GM10847 (cell line): ENCODE measurements at regions not wholly inside any gene's neighbourhood (a gene's known extent, or its start where the extent isn't known, plus 50 kb on each side); places are given as distances from the start of the nearest gene placed in this dataset.

ENCODE experiments used
- POLR2A ChIP-seq: IDR thresholded peaks from 2 replicates; pipeline ENCODE4 v1.6.1; 2011; ENCODE audit not compliant: insufficient read length; ENCODE audit errors: extremely low read depth

DNA sequence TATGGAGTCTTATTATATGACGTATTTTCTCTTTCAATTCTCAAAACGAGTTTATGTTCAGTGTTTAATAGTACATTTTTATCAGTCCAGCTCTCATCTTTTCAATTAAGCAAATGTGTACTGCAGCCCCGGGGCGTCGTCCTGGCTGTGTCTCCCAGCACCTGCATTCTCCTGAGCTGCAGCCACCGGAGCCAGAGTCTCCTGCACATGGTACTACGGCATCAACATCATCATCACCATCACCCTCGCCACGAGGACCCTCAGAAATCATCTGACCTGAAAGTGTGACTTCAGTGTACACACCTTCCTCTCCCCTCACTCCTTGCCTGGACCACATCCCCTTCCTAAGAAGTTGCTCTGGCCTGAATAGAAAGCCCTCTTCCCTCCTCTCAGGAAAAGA lies 267.7 kb upstream of the ARID1B start:
- no peak for TF ChIP-seq POLR2A

DNA sequence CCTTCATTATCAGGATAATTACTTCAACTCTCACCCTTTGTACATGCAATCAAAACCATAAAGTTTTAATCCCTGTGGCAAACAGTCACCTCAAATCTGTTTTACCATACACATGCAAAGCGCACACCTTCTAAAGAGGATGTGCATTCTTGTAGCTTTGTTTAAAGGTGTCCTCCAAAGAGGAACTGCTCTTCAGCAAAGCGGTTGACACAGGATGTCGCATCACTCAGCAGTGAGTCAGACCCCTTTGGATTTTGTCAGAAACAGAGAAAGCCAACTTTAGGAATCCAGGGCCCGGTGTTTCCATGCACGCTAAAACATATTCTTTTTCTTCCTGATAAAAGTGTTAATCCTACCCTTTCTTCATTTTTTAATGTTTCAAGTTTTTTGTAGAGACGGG lies 268.3 kb upstream of the ARID1B start:
- TF ChIP-seq POLR2A: no peak

DNA sequence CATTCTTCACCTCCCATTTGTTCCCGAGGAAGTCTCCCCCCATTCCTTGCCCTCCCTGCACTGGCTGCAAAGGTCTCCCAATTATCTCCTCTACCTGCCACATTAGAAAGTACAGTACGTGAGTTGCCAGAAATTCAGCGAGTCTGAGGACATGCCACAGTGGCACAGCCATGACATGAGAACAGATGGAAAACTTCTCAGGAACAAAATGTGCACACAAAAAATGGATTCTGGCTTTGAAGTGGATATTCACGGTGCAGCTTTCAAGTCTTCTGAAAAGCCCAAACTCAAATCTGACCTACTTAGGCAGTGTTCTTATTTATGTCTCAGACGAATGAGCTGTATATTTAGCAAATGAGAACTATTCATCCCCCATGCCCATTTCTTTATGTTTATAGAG lies 269.1 kb upstream of the ARID1B start:
- no peak for TF ChIP-seq POLR2A

DNA sequence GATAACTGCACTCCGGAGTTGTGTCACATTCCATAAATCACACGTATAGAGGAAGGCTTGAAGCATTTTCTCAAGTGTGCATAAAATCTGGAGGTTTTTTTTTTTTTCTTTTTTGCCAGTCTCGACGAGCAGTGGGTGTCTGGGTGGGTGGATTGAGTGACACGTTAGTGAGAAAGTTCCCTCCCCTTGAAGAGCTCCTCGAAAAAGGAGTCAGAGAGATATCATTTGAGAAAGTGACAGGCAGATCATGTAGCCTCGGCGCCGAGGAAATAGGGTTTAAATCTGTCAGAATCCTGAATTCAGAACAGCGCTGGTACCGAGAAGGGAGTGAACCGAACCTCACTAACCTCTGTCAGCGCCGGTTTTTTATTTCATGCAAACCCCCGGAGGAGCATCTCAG lies 269.5 kb upstream of the ARID1B start:
- no peak for TF ChIP-seq POLR2A

DNA sequence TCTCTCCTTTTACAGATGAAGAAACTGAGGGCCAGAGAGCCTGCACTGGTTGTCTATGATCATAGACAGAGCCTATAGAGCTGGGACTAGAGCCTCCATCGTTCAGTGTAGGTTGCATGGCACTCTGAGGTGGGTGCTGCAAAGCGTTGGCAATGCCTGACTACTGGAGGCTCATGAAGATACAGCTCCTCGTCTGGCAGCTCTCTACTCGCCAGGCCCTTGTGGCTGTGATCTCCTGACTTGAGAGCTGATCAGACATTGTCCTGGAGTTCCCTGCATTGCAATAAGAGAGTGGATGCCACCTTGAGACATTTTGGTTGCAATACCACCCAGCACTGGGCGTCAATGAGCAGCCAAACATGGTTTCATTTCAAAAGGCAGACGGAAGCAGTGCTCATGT lies 270.1 kb upstream of the ARID1B start:
- no peak for TF ChIP-seq POLR2A

DNA sequence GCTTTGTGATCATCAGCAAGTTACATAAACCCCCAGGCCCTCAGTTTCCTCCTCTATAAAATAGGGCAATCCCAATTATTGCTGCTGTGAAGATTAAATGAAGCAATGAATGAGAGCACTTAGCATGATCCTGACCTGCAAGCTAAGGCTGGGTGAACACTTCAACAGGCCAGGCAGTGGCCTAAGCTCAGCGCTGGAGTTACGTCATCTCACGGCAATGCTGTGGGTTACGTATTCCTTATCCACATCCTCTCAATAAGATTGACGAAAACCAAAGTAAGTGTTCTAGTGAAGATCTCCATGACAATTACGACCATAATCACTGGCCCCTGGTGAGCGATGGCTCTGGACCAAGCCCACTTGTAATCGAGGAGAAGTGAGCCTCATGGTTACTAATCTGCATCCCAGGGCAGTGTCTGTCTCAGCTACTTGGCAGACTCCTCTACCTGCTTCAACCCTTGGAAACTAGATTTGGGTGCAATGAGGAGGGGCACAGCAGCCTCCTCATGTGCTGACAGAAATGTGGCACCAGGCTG lies 274.1 kb upstream of the ARID1B start:
- TF ChIP-seq POLR2A: no peak

DNA sequence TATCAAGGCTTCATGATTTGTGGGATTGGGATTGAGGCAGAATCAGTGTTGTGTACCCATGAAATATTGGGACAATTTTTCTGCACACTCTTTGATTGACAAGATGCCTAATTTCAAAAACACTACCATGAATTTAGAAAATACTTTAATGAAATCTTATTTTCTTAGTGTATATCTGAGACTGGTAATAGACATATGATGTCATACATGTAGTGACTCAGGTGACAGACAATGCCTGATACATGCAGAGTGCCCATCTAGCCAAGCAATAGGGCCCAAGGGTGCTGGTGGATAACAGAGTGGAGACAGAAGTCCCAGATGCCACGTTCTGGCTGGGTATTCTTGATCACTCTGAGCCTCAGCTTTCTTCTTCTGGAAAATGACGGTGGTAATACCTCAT lies 279.6 kb upstream of the ARID1B start:
- no peak for TF ChIP-seq POLR2A

DNA sequence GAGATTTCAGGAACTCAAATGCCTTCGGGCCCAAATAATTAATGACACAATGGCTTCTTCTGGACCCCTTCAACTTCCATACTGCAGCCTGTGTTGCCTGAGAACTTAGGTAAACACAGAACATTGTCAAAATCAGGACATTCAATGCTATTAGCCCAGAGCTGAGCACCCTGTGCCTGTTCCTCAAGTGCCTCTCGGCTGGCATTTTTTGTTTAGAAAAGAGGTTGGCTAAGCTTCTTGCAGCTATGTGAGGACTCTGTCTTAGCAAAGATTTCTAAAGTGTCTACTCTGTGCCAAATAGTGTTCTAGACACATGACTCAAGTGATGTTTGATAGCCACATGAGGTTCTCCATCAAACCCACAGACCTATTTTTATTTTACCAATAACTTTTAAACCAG lies 289.3 kb upstream of the ARID1B start:
- TF ChIP-seq POLR2A: no peak

DNA sequence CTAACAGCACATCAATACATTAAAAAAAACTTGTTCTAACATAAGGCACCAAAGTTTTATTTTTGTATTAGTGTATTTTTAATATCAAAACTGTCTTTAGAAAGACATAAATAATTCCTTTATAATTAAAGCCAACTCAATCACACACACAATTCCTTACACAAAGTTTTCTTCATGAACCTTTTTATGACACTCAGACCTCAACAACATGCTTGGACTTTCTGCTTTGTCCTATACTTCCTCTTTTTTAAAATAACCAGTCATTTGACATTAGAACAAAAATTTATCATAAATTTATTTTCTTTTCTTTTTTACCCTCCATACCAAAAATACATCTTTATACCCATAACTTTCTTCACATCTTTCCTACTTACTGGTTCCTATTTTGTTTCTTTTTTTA lies 292.0 kb upstream of the ARID1B start:
- no peak for TF ChIP-seq POLR2A

DNA sequence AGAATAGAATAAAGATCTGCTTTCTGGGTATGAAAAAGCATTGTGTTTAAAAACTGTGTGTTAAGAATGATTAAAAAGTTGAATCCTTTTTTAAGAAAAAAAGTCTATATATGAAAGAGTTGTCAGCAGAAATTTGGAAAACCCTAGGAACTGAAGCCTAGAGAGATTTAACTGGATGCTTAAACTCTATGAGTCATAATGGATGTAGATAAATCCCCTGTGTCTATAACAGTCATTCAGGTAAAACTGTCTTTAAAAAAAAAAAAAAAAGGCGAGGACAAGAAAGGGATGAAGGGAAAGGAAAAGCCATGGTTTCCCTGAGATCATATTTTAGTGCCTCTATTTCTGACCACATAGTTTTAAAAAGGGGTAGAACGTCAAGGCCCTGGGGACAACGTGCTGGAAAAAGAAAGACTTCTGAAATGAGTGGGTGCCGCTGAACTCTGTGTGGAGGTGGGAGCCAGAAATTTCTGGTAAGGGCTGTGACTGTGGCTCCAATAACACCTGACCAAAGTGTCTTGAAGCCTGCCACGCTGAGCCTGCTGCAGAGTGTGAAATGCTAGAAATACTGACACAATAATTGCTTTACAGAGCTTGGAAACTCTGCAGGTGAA lies 302.6 kb upstream of the ARID1B start:
- TF ChIP-seq POLR2A: no peak

DNA sequence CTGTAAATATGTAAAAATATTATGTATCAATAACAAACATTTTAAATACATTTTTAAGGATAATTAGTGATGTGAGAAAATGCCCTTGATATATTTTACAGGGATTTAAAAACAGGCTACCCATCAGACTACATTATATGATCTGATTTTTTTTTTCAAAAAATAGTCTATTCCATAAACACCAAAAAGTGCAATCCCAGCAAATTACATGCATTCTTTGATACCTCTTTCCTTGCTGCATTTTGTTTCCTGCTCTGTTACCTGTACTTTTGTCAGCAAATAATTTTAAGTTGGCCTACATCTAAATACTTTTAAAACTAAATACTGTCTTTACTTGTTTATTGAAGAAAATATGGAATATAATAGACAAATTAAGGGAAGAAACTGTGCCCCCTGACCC lies 306.2 kb upstream of the ARID1B start:
- TF ChIP-seq POLR2A: no peak

DNA sequence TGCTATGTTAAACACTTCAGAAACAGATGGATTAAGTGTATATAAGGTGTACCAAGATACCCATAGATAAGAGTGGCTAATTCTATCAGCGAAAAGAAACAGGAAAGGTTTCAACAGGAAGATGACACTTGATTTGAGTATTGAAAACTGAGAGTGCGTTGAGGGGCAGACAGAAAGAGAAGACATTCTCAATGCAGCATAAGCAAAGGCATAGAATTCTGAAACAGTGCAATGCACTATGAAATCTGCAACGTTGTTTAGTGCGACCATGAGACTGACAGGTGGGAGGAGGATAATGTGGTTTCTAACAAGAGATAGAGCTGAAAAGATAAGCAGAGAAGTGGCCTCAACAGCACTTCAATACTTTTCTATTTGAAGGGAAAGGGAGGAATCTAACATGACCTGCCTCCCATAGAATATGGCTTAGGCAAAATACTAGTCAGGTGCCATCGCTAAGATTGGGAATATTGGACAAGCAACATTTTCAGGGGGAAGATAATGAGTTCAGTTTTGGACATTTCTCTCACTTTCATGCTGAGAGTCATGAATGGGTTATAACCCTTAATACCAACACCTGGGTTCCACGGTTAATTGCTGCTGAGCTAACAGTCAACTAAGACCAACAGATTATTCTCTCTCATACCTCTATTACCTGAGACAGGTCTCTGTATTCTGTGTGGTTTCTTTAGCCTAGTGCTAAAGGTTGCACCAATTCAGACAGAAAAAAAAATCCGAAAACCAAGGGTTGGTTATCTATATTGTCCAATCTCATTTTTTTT lies 312.9 kb upstream of the ARID1B start:
- no peak for TF ChIP-seq POLR2A

DNA sequence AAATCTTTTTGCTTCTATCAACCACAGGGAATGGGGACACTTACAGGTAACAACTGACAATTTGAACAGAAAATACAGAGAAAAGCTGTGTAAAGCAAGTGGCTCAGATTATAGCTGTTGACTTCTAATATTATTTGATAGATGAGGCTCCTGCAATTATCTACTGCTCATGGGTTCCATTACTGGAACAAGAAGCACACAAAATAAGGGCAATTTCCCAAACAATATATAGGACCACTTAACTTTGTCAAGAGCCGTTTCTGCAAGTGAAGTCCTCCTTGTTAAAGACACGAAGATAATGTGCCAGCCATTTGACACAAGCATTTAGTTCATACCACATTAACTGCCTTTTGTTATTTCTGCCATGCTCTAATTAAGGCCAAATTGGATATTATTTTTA lies 315.5 kb upstream of the ARID1B start:
- TF ChIP-seq POLR2A: no peak

DNA sequence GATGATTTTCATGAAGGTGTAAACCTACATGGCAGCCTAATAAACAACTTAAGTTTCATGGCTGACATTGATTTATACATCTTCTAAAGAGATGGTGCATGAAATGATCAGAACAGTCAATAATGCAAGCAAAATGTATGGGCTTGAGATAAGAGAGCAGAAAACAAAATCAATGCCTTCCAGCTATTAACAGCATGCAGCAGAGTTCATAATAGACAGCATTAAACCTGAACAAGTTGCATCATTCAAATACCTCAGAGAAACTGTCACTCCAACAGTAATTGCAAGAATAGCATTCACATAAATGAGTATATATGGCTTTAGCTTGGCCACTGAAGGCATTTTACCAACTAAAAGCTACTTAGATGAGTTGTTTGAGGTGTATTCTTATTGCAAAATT lies 319.6 kb upstream of the ARID1B start:
- no peak for TF ChIP-seq POLR2A

DNA sequence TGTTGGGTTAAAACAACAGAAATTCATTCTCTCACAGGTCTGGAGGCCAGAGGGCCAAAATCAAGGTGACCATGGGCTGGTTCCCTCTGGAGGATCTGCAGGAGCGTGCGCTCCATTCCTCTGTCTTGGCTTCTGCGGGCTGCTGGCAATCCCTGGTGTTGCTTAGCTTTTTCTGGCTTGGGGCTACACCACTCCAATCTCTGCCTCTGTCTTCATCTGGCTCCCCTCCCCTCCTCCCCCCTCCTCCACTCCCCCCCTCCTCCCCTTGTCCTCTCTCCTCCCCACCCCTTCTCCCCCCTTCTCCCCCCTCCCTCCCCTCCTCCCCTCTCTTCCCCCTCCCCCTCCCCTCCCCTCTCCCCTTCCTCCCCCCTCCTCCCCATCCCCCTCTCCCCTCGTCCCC lies 321.3 kb upstream of the ARID1B start:
- TF ChIP-seq POLR2A: no peak

DNA sequence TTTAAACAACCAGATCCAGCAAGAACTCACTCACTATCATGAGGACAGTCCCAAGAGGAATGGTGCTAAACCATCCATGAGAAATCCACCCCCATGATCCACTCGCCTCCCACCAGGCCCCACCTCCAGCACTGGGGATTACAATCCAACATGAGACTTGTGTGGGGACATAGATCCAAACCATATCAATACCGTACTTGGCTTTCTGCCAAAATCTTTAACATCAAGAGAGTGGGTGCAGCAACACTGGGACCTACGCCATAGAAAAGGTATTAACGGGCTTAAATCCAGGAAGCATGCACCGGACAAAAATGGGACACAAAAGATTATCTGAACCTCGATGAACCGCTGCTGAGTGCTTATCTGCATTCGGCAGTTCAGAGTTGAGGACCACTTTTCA lies 322.3 kb upstream of the ARID1B start:
- no peak for TF ChIP-seq POLR2A

DNA sequence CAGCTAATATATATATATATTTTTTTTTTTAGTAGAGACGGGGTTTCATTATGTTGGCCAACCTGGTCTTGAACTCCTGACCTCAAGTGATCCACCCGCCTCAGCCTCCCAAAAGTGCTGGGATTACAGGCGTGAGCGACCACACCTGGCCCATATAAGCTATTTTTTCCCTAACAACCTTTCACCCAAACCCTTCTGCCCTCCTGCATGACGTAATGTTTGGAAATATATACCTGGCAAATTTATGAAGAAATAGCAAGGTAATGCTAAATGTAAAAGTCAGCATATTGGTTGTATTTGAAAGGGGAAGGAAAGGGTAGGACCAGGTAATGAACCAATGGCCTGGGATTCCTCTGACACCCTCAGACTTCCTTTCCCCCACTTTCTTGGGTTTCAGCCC lies 325.5 kb upstream of the ARID1B start:
- no peak for TF ChIP-seq POLR2A
